Transverse colon (tissue), 4 donors: ENCODE measurements at regions not wholly inside any gene's neighbourhood (a gene's known extent, or its start where the extent isn't known, plus 50 kb on each side); places are given as distances from the start of the nearest gene placed in this dataset.

Experiments used
- DNase-seq: peaks from one replicate; pipeline ENCODE4 v3.0.0-alpha.2; 2019
- H3K27ac ChIP-seq, 4 donors: fragments of 200-600 bp; sonication (generic); 2 replicates each; pipeline ENCODE4 v1.5.1; 2016 to 2018; ENCODE audit warnings: inconsistent platforms in 4 of 4
- H3K27me3 ChIP-seq: fragments of 200-600 bp; sonication (generic); 2 replicates; pipeline ENCODE4 v1.5.1; 2017; ENCODE audit warnings: inconsistent platforms
- H3K36me3 ChIP-seq, 4 donors: fragments of 200-600 bp; sonication (generic); 2 replicates each; pipeline ENCODE4 v1.5.1; 2017 to 2019; ENCODE audit warnings: inconsistent platforms in 4 of 4
- H3K4me1 ChIP-seq, 4 donors: fragments of 200-600 bp; sonication (generic); 2 replicates each; pipeline ENCODE4 v1.5.1; 2017 to 2020; ENCODE audit warnings: inconsistent platforms in 4 of 4
- H3K4me3 ChIP-seq, 4 donors: fragments of 200-600 bp; sonication (generic); 1 replicate in 1 of 4; 2 replicates in 3 of 4; pipeline versions ENCODE4 v1.5.1 to v1.6.1; 2017 to 2019; ENCODE audit warnings: inconsistent platforms in 4 of 4
- H3K9me3 ChIP-seq, 2 donors: fragments of 200-600 bp; sonication (generic); 2 replicates each; pipeline ENCODE4 v1.5.1; 2017 to 2019; ENCODE audit warnings: inconsistent platforms in 2 of 2
- CTCF ChIP-seq, 5 experiments: fragments of 200-600 bp in 3 of 5; fragments of 450-650 bp in 2 of 5; sonication (generic) in 3 of 5; IDR thresholded peaks; 1 replicate in 2 of 5; 2 replicates in 3 of 5; pipeline ENCODE4 v1.5.1; 2016 to 2017; ENCODE audit warnings: antibody characterized with exemption in 5 of 5, inconsistent platforms in 3 of 5, mild to moderate bottlenecking in 2 of 5, moderate library complexity in 1 of 5
- EP300 ChIP-seq: sonication (generic); formaldehyde crosslinking; IDR thresholded peaks from one replicate; pipeline ENCODE4 v1.6.1; 2017; ENCODE audit warnings: antibody characterized with exemption, low read depth
- POLR2A ChIP-seq: fragments of 450-650 bp; IDR thresholded peaks from one replicate; pipeline ENCODE4 v1.6.1; 2016; ENCODE audit warnings: antibody characterized with exemption, mild to moderate bottlenecking, moderate library complexity
- POLR2AphosphoS5 ChIP-seq, 3 donors: sonication (generic); formaldehyde crosslinking; IDR thresholded peaks; one replicate each; pipeline ENCODE4 v1.6.1; 2016; ENCODE audit warnings: antibody characterized with exemption in 3 of 3
- WGBS, 2 donors: methylation state at CpG; one replicate each; pipeline ENCODE4 v1.1.5; 2018; ENCODE audit warnings: low coverage in 1 of 2; 5-methylcytosine and 5-hydroxymethylcytosine counted together
- in situ Hi-C, 4 donors: fragments of 200-750 bp; cut with MboI; loops; one replicate each; pipeline versions ENCODE4 v1.15.0 to v1.15.1; 2017; ENCODE audit warnings: low sequenced_read_pairs in 3 of 4, low pct_ligation_motif_present in 1 of 4, low pct_unique_long_range_greater_than_20kb in 1 of 4
- intact Hi-C: fragments of 100-400 bp; cut with DNase I; formaldehyde crosslinking; loops from one replicate; pipeline ENCODE4 v1.15.1; 2023; ENCODE audit warnings: low total_unique reads

DNA sequence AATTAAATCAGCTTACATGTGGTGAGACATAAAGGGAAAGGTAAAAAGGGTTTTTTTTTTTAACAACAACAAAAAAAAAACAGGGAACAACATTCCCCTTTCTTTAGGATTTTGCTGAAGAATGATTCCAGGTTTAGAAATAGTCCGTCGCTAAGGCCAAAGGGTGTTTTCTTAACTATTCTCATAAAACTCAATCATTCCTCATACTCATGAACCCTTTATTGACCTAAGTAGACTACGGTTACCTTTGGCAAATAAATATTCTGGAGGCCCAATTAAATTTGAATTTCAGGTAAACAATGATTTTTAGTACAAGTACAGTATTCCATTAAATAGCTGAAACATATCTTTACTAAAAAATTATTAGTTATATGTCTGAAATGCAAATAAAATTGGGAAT, 55.6 kb upstream of the CCNG1 start:
- WGBS, 2 donors, result 24 to 37% methylated on average over 3 of the region's 3 CpGs
- Histone ChIP-seq H3K27me3 (no peaks in the 10 kb centered on the region), H3K4me1 (peaks cover 0 to 29% (median 14%) of the 10 kb centered on the region in 4 donors), H3K36me3 (no peaks in the 10 kb centered on the region), H3K9me3 (no peaks in the 10 kb centered on the region), H3K4me3 (no peak overlapping the region), H3K27ac (no peak overlapping the region)
- intact Hi-C loops (no loop called here), in situ Hi-C loops (no loop called here)
- TF ChIP-seq EP300, result no peak
- TF ChIP-seq POLR2A, result no peak
- TF ChIP-seq POLR2AphosphoS5 (IDR thresholded peaks at IDR 0.05), result no peak
- no peak for TF ChIP-seq CTCF (IDR thresholded peaks at IDR 0.05)
- no peak for DNase-seq

DNA sequence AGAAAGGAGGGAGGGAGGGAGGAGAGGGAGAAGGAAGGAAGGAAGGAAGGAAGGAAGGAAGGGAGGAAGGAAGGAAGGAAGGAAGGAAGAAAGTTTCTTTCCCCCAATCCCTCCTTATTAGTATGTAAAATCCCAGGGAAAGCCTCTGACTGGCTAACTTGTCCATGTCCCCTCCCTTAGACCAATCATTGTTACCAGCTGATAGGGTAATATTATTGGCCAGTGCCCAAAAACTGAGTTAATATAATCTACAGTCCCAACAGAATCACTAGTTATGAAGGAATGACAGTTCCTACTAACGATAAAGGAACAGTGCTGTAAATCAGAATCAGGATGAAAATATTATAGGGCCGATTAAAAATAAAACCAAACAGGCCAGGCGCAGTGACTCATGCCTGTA, 53.6 kb upstream of the CCNG1 start:
- DNase-seq, result no peak
- WGBS, 2 donors, result 70 to 72% methylated on average over 3 of the region's 3 CpGs
- Histone ChIP-seq H3K36me3 (no peaks in the 10 kb centered on the region), H3K4me3 (no peak overlapping the region), H3K27ac (no peak overlapping the region), H3K4me1 (peaks cover 0 to 26% (median 12%) of the 10 kb centered on the region in 4 donors), H3K9me3 (no peaks in the 10 kb centered on the region), H3K27me3 (no peaks in the 10 kb centered on the region)
- in situ Hi-C loops (no loop called here), intact Hi-C loops (no loop called here)
- no peak for TF ChIP-seq CTCF (IDR thresholded peaks at IDR 0.05)
- no peak for TF ChIP-seq EP300
- TF ChIP-seq POLR2A, result no peak
- no peak for TF ChIP-seq POLR2AphosphoS5 (IDR thresholded peaks at IDR 0.05)

- H3K4me3 ChIP-seq, result no peak overlapping the region
- peaks cover 0 to 17% (median 5%) of the 10 kb centered on the region in 4 donors for H3K4me1 ChIP-seq
- H3K27ac ChIP-seq, result no peak overlapping the region
- in situ Hi-C loops, result no loop called here
- H3K36me3 ChIP-seq, result no peaks in the 10 kb centered on the region
- intact Hi-C loops, result no loop called here
- TF ChIP-seq EP300 (no peak), POLR2AphosphoS5 (IDR thresholded peaks at IDR 0.05) (no peak), POLR2A (no peak), CTCF (IDR thresholded peaks at IDR 0.05) (no peak)
- no peaks in the 10 kb centered on the region for H3K9me3 ChIP-seq
- H3K27me3 ChIP-seq, result no peaks in the 10 kb centered on the region
- 67 to 77% methylated on average over 4 of the region's 4 CpGs for WGBS, 2 donors
- DNase-seq, result no peak
Observed at GRCh38 chr5:163384669-163385068, 52.7 kb upstream of the CCNG1 start.

GRCh38 chr5:163385271-163385670, 52.1 kb upstream of the CCNG1 start:
- DNase-seq, result no peak
- WGBS, 2 donors, result 59 to 63% methylated on average over 5 of the region's 5 CpGs
- Histone ChIP-seq H3K27ac (no peak overlapping the region), H3K4me3 (no peak overlapping the region), H3K4me1 (peaks cover 0 to 12% (median 5%) of the 10 kb centered on the region in 4 donors), H3K27me3 (no peaks in the 10 kb centered on the region), H3K36me3 (no peaks in the 10 kb centered on the region), H3K9me3 (peaks cover under 1 to 2% of the 10 kb centered on the region in 2 donors)
- TF ChIP-seq EP300, result no peak
- no peak for TF ChIP-seq POLR2AphosphoS5 (IDR thresholded peaks at IDR 0.05)
- TF ChIP-seq CTCF (IDR thresholded peaks at IDR 0.05), result no peak
- no peak for TF ChIP-seq POLR2A
- in situ Hi-C loops, result no loop called here
- intact Hi-C loops, result no loop called here
